GM12878 (cell line): ENCODE measurements at regions not wholly inside any gene's neighbourhood (a gene's known extent, or its start where the extent isn't known, plus 50 kb on each side); places are given as distances from the start of the nearest gene placed in this dataset.

ENCODE experiments used
- ATAC-seq: fragments of 200-7000 bp; cut with Tn5 transposase; 3 replicates; pipeline ENCODE4 v1.9.1; 2020; ENCODE audit warnings: mild to moderate bottlenecking, moderate library complexity
- BruUV-seq: library from RNA; stranded (reverse); fragments of 400-500 nt; replicated peaks from 2 replicates; lab custom pipeline; 2021; lab: Mats Ljungman, UMichigan
- CTCF ChIA-PET: fragments of 300-600 bp; sonication (Branson Sonifier 250); formaldehyde crosslinking; extraction: SDS; loops from one replicate; lab custom pipeline; 2021; ENCODE audit warnings: inconsistent platforms; lab: Yijun Ruan, JAX
- POLR2A ChIA-PET: fragments of 350-600 bp; formaldehyde crosslinking; extraction: SDS; loops from one replicate; lab custom pipeline; 2021; ENCODE audit warnings: inconsistent platforms; lab: Charles Lee
- RAD21 ChIA-PET: fragments of 300-600 bp; sonication (Branson Sonifier 250); formaldehyde crosslinking; loops from one replicate; lab custom pipeline; 2023; ENCODE audit warnings: antibody characterized with exemption; ENCODE audit not compliant: unreplicated experiment; lab: Charles Lee
- SMC1A ChIA-PET: fragments of 300-600 bp; sonication (Branson Sonifier 250); formaldehyde crosslinking; loops from one replicate; lab custom pipeline; 2023; ENCODE audit not compliant: unreplicated experiment, uncharacterized antibody; lab: Charles Lee
- DNase-seq: peaks from one replicate; pipeline ENCODE4 v3.0.0-alpha.2; 2011; ENCODE audit warnings: low read depth, low spot score
- FAIRE-seq: peaks from 3 replicates; lab custom pipeline; 2011; peaks lifted over from hg19 to GRCh38; lab: Jason Lieb, UNC
- H2AFZ ChIP-seq: 2 replicates; pipeline ENCODE4 v1.6.0; 2011; ENCODE audit warnings: low read depth, low read length, control low read depth; ENCODE audit not compliant: control insufficient read depth
- H3K27ac ChIP-seq: 2 replicates; pipeline ENCODE4 v1.5.1; 2011; ENCODE audit warnings: control low read depth; ENCODE audit not compliant: control insufficient read depth, insufficient read depth
- H3K27me3 ChIP-seq, 2 experiments: replicated peaks in 1 of 2; 2 replicates each; pipeline versions ENCODE4 v1.6.0 to v1.6.1; 2011; ENCODE audit warnings: low read length in 1 of 2; ENCODE audit not compliant: control insufficient read depth in 2 of 2, insufficient read depth in 2 of 2
- H3K36me3 ChIP-seq, 2 experiments: 2 replicates each; pipeline ENCODE4 v1.5.1; 2011; ENCODE audit warnings: low read length in 1 of 2; ENCODE audit not compliant: control insufficient read depth in 2 of 2, insufficient read depth in 2 of 2
- H3K4me1 ChIP-seq: 2 replicates; pipeline ENCODE4 v1.6.1; 2011; ENCODE audit warnings: mild to moderate bottlenecking, low read length, moderate library complexity, mixed read lengths; ENCODE audit not compliant: control insufficient read depth, insufficient read depth
- H3K4me2 ChIP-seq: 2 replicates; pipeline ENCODE4 v1.6.0; 2011; ENCODE audit warnings: control low read depth; ENCODE audit not compliant: control insufficient read depth, insufficient read depth
- H3K4me3 ChIP-seq: fragments of 200-600 bp; sonication (generic); 2 replicates; pipeline ENCODE4 v1.5.1; 2016
- H3K79me2 ChIP-seq: 2 replicates; pipeline ENCODE4 v1.6.0; 2011; ENCODE audit warnings: low read length; ENCODE audit not compliant: control insufficient read depth, insufficient read depth
- H3K9ac ChIP-seq: 2 replicates; pipeline ENCODE4 v1.8.0; 2011; ENCODE audit warnings: low read length, control low read depth, mixed read lengths; ENCODE audit not compliant: control insufficient read depth, insufficient read depth
- H3K9me3 ChIP-seq: replicated peaks from 3 replicates; pipeline ENCODE4 v1.5.1; 2011; ENCODE audit warnings: mild to moderate bottlenecking, low read length; ENCODE audit not compliant: control insufficient read depth, insufficient read depth
- H4K20me1 ChIP-seq: 2 replicates; pipeline ENCODE4 v1.6.0; 2011; ENCODE audit not compliant: control insufficient read depth, insufficient read depth
- ASH2L ChIP-seq: fragments of 300-600, 200-600 bp; sonication (generic); IDR thresholded peaks from 2 replicates; pipeline ENCODE4 v1.6.1; 2017; ENCODE audit warnings: low read depth, mild to moderate bottlenecking, borderline replicate concordance
- CUX1 ChIP-seq: IDR thresholded peaks from 2 replicates; pipeline ENCODE4 v1.6.1; 2012; ENCODE audit warnings: improper control_type of control experiment, low read depth, low read length; ENCODE audit not compliant: insufficient replicate concordance
- DPF2 ChIP-seq: fragments of 450-650 bp; IDR thresholded peaks from 2 replicates; pipeline ENCODE4 v1.6.1; 2017; ENCODE audit warnings: mild to moderate bottlenecking
- ETV6 ChIP-seq, 2 experiments: fragments of 450-650 bp in 1 of 2; IDR thresholded peaks in 1 of 2; conservative IDR thresholded peaks in 1 of 2; 2 replicates each; pipeline ENCODE4 v1.6.1; 2014; ENCODE audit warnings: antibody characterized with exemption in 1 of 2, borderline replicate concordance in 1 of 2, low read depth in 1 of 2, mild to moderate bottlenecking in 1 of 2, moderate library complexity in 1 of 2
- HSF1 ChIP-seq: fragments of 150-350 bp; IDR thresholded peaks from 2 replicates; pipeline ENCODE4 v1.6.1; 2014; ENCODE audit warnings: mild to moderate bottlenecking, low read depth, low read length
- MYC ChIP-seq: IDR thresholded peaks from 2 replicates; pipeline ENCODE4 v1.6.1; 2011; ENCODE audit warnings: mild to moderate bottlenecking, low read length, moderate library complexity, inconsistent platforms; ENCODE audit not compliant: insufficient read depth, insufficient replicate concordance, insufficient read length, severe bottlenecking
- ZNF274 ChIP-seq: IDR thresholded peaks from one replicate; pipeline ENCODE4 v1.8.0; 2011; ENCODE audit not compliant: insufficient read length, insufficient read depth
- ZNF622 ChIP-seq: fragments of 450-650 bp; IDR thresholded peaks from 2 replicates; pipeline ENCODE4 v1.6.1; 2017; ENCODE audit warnings: mild to moderate bottlenecking, inconsistent platforms
- WGBS: methylation state at CpG from one replicate; pipeline ENCODE4 v1.1.6; 2016; ENCODE audit warnings: low lambda C conversion rate; ENCODE audit not compliant: insufficient replicate concordance, insufficient coverage; ENCODE audit errors: missing lambda C conversion rate; 5-methylcytosine and 5-hydroxymethylcytosine counted together
- in situ Hi-C: fragments of 300-500 bp; cut with MboI; formaldehyde crosslinking; loops from 9 replicates; pipeline ENCODE4 v1.14.3; 2018; ENCODE audit warnings: mixed read lengths
- intact Hi-C: fragments of 100-400 bp; cut with micrococcal nuclease; formaldehyde crosslinking; loops from one replicate; pipeline ENCODE4 v1.14.2; 2022; ENCODE audit not compliant: unreplicated experiment

- 9% methylated on average over 3 of the region's 3 CpGs for WGBS
- FAIRE-seq = no peak
- BruUV-seq = no TSS peak
- no peak overlapping the region for H3K9ac ChIP-seq
- no peak for TF ChIP-seq ZNF622
- no peak for TF ChIP-seq DPF2
- no peak for TF ChIP-seq HSF1
- H3K79me2 ChIP-seq = no peaks in the 10 kb centered on the region
- ATAC-seq = no peak
- no peak overlapping the region for H3K4me3 ChIP-seq
- no peak for DNase-seq
- H2AFZ ChIP-seq = no peak overlapping the region
- no peaks in the 10 kb centered on the region for H4K20me1 ChIP-seq
- H3K4me2 ChIP-seq = no peak overlapping the region
- no peaks in the 10 kb centered on the region for H3K36me3 ChIP-seq
- no peaks in the 10 kb centered on the region for H3K4me1 ChIP-seq
- intact Hi-C loops (no loop called here), in situ Hi-C loops (no loop called here)
- H3K27me3 ChIP-seq = no peaks in the 10 kb centered on the region
- ChIA-PET RAD21 (interaction anchor here (0.5 to 4.9 kb wide), 8 partner anchors 14 to 386 kb away, joined by 3 to 25 read pairs (median 8); no protein-coding TSS in a partner anchor), CTCF (interaction anchor here (0.9 to 2.5 kb wide), 5 partner anchors 14 to 235 kb away, joined by 3 to 11 read pairs (median 3); no protein-coding TSS in a partner anchor), POLR2A (interaction anchor here (1.1 to 2.4 kb wide), 5 partner anchors 9 to 64 kb away, joined by 3 to 10 read pairs (median 5); no protein-coding TSS in a partner anchor), SMC1A (interaction anchor here (0.9 to 5.4 kb wide), 12 partner anchors 11 to 538 kb away, joined by 3 to 24 read pairs (median 4); no protein-coding TSS in a partner anchor)
- H3K27ac ChIP-seq = no peak overlapping the region
- H3K9me3 ChIP-seq = no peaks in the 10 kb centered on the region; the same call in 2 of the 3 replicates
Measured at GRCh38 chr1:177794376-177794991, 175.4 kb downstream of the SEC16B start.

- no peaks in the 10 kb centered on the region; the same call in 2 of the 3 replicates for H3K9me3 ChIP-seq
- 0% methylated on average over 1 of the region's 1 CpG for WGBS
- SMC1A ChIA-PET = interaction anchor here (0.8 to 5.4 kb wide), 12 partner anchors 10 to 537 kb away, joined by 3 to 24 read pairs (median 4); no protein-coding TSS in a partner anchor
- H3K27me3 ChIP-seq = no peaks in the 10 kb centered on the region
- H2AFZ ChIP-seq = no peak overlapping the region
- no peak overlapping the region for H3K4me3 ChIP-seq
- POLR2A ChIA-PET = interaction anchor here (1.1 to 2.4 kb wide), 6 partner anchors 9 to 64 kb away, joined by 3 to 10 read pairs (median 4); no protein-coding TSS in a partner anchor
- in situ Hi-C loops (no loop called here), intact Hi-C loops (no loop called here)
- no peaks in the 10 kb centered on the region for H3K79me2 ChIP-seq
- no peak overlapping the region for H3K9ac ChIP-seq
- no peak overlapping the region for H3K4me2 ChIP-seq
- FAIRE-seq = no peak
- CTCF ChIA-PET = interaction anchor here (0.8 to 2.5 kb wide), 7 partner anchors 9 to 226 kb away, joined by 3 to 11 read pairs (median 4); no protein-coding TSS in a partner anchor
- H4K20me1 ChIP-seq = no peaks in the 10 kb centered on the region
- no peak overlapping the region for H3K27ac ChIP-seq
- no peaks in the 10 kb centered on the region for H3K4me1 ChIP-seq
- no TSS peak for BruUV-seq
- no peak for ATAC-seq
- RAD21 ChIA-PET = interaction anchor here (0.6 to 4.9 kb wide), 7 partner anchors 14 to 136 kb away, joined by 4 to 25 read pairs (median 9); no protein-coding TSS in a partner anchor
- no peaks in the 10 kb centered on the region for H3K36me3 ChIP-seq
- no peak for DNase-seq
- TF ChIP-seq ETV6 (conservative IDR thresholded peaks at IDR 0.05 in 1 of 2, IDR thresholded peaks at IDR 0.05 in 1 of 2; ENCODE audit: borderline replicate concordance in 1 of 2, low read depth in 1 of 2) = no peak
- no peak for TF ChIP-seq CUX1
- no peak for TF ChIP-seq MYC
- TF ChIP-seq ASH2L = no peak
- TF ChIP-seq ZNF274 = no peak
Measured at GRCh38 chr1:177793900-177794299, 176.0 kb downstream of the SEC16B start.
